Stomach (tissue), 4 donors: ENCODE measurements at regions not wholly inside any gene's neighbourhood (a gene's known extent, or its start where the extent isn't known, plus 50 kb on each side); places are given as distances from the start of the nearest gene placed in this dataset.

Experiments
- CTCF ChIP-seq, 7 experiments: fragments of 450-650 bp in 4 of 7; fragments of 200-600 bp in 3 of 7; sonication (generic) in 3 of 7; IDR thresholded peaks; one replicate each; pipeline ENCODE4 v1.5.1; 2016 to 2019; ENCODE audit warnings: antibody characterized with exemption in 7 of 7, control low read depth in 2 of 7, mild to moderate bottlenecking in 1 of 7
- EP300 ChIP-seq: sonication (generic); formaldehyde crosslinking; IDR thresholded peaks from one replicate; pipeline ENCODE4 v1.6.1; 2017; ENCODE audit warnings: antibody characterized with exemption
- POLR2A ChIP-seq, 4 donors: fragments of 450-650 bp; IDR thresholded peaks; one replicate each; pipeline ENCODE4 v1.6.1; 2016; ENCODE audit warnings: antibody characterized with exemption in 4 of 4, control low read depth in 2 of 4, mild to moderate bottlenecking in 1 of 4, moderate library complexity in 1 of 4
- POLR2AphosphoS5 ChIP-seq, 3 donors: sonication (generic); formaldehyde crosslinking; IDR thresholded peaks; one replicate each; pipeline ENCODE4 v1.6.1; 2016; ENCODE audit warnings: antibody characterized with exemption in 3 of 3

GRCh38 chr20:63136296-63136695 is 79.6 kb downstream of the YTHDF1 start:
- TF ChIP-seq CTCF (IDR thresholded peaks at IDR 0.05): no peak
- TF ChIP-seq POLR2AphosphoS5 (IDR thresholded peaks at IDR 0.05): no peak
- TF ChIP-seq EP300: no peak
- TF ChIP-seq POLR2A (IDR thresholded peaks at IDR 0.05): no peak
